ENCODE measurements at regions not wholly inside any gene's neighbourhood (a gene's known extent, or its start where the extent isn't known, plus 50 kb on each side); places are given as distances from the start of the nearest gene placed in this dataset.

DNA sequence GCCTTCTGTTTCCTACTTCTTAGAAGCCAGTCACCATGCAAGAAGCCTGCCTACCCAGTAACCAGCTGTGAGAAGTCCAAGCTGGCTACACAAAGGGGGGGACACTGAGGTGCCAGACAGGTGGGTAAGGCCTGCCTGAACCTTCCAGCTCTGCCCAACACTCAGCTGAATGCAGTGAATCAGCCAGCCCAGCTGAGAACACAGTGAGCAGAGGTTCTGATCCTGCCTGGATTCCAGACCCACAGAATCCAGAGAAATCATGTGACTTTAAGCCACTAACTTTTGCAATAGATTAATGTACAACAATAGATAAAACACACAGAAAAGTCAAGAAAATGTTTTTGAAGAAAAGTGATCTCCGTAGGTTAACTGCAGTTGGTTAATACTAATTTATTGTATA is 151.7 kb downstream of the EFNB2 start:
- intact Hi-C loops (cut with micrococcal nuclease), result no loop called here

DNA sequence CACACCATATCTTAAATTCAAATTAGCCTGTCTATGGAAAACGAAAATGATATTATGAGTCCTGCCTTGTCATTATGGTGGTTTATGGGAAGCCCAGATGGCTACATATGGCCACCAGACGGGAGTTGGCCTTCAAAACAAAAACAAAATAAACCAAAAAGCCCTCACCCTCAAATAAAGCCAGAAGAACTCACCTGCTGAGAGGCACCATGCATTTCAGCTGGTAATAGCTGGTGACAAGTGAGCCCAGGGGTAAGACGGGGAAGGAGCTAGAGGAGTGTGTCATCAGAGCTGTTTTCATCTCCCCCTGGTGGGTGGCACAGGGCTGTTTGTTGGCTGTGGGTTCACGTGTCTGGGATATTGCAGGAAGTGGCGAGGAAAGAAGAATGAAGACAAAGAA is 152.9 kb downstream of the EFNB2 start:
- intact Hi-C loops (cut with micrococcal nuclease), result no loop called here

DNA sequence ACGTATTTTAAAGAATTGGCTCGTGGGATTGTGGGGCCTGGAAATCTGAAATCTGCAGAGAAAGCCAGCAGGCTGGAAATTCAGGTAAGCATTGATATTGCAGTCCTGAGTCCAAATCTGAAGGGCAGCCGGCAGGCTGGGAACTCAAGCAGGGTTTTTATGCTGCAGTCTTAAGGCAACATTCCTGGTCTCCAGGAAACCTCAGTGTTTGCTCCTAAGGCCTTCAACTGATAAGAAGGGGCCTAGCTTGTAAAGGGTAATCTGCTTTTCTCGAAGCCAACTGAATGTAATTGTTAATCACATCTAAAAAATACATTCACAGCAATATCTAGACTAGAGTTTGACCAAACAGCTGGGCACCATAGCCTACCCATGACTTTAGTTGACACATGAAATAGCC is 154.4 kb downstream of the EFNB2 start:
- intact Hi-C loops (cut with micrococcal nuclease), result no loop called here

DNA sequence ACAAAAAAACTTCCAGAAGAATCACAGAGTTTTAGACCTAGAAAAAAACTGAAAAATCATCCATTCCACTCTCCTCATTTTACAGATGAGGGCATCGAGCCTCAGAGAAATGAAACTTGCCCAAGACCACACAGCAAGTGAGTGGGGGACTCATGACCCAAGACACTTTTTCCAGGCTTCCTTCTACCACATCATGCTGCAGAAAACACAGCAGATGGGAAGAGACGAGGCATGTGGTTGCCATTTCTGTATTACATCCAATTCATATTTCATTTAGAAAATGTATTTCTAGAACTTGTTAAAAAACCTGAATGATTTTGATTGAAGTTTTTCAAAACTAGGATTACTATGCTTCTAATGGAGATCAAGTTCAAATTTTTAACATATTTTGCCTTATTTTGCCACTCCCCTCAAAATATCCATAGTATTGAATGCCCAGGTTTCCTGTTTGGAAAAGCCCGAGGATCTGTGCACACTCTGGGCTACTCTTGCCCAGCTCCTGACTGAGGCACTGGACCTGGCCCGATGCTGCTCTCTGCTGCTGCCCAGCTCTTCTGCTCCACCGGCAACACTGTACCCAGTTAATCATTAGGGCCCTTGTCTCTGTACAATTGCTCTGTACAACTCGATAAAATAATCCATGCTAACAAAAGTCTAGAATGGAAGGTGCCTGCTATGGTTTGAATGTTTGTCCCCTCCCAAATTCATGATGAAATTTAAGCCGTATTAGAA is 157.4 kb downstream of the EFNB2 start:
- intact Hi-C loops (cut with micrococcal nuclease), result no loop called here

DNA sequence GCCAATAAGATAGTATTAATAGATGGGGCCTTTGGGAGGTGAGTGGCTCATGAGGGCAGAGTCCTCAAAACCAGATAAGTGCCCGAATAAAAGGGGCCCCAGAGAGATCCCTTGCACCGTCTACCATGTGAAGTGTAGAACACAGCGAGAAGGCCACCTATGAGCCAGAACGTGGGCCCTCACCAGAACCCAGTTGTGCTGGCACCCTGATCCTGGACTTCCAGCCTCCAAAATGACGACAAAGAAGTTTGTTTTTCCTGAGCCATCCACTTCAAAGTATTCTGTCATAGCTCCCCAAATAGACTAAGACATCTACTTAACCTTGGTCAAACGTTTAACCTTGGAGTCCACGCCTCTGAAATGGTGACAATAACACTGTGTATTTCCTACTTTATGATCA is 158.1 kb downstream of the EFNB2 start:
- intact Hi-C loops (cut with micrococcal nuclease), result no loop called here

DNA sequence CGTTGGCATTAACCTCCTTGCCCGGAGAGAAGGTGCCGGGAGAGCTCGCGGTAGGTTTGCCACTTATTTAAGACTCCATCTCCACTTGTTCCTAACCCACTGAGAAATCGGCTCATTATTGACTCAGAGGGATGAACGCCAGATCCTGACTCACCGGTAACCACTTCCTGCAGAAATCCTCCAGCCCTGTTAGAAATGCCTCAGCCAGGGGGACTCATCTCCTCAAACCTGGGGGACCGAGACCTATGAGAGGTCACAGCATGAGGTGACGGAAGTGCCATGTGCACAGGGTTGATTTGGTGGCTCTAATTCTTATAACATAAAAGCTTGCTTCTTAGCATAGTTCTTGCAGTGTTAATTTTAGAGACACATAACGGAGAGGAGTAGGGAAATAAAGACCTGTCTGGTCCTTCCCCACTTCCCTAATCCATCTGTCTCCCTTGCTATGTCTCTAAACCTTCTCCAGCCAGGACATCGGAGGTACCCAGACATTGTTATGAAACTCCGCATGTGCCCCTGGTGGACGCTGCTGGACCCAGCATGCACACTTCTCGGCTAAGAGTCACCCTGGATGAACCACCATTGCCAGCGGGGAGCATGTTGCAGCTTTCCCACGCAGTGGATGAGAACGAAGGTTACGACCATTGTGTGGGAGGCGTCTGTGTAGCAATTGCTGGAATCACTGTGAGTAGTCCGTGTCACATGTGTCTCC is 158.9 kb downstream of the EFNB2 start:
- intact Hi-C loops (cut with micrococcal nuclease), result no loop called here

DNA sequence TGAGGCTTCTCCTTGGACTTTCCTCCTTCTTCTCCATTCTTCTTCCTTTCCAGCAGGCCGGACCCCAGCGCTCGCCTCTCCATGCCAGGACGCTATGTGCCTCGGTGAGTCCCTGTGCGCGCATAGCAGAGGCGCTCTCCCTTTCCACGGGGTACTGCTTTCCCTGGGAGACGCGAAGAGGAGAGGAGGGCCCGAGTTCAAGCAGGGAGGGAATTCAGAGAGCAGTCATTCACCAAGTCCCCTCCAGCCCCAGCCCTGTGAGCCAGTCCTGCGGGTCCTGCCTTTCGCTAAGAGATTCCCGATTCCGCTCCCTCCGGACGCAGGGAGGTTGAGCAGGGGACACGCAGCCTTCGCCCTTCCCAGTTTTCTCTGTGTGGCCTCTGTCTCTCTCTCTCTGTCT is 160.4 kb downstream of the EFNB2 start:
- intact Hi-C loops (cut with micrococcal nuclease), result no loop called here

DNA sequence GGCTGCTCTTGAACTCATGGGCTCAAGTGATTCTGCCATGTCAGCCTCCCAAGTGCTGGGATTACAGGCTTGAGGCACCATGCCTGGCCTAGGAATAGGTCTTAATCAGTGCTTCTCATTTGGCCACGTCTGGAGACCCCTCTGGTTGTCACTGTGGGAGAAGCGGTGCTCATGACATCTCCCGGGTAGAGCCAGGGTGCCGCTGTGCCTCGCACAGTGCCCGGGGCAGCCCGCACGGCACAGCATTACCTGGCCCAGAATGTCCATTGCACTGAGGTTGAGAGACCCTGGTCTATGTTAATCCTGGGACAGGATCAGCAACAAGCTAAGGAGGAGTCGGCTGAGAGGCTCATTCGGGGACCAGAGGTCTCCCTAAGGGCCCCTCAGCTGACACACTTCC is 160.8 kb downstream of the EFNB2 start:
- intact Hi-C loops (cut with micrococcal nuclease), result no loop called here

DNA sequence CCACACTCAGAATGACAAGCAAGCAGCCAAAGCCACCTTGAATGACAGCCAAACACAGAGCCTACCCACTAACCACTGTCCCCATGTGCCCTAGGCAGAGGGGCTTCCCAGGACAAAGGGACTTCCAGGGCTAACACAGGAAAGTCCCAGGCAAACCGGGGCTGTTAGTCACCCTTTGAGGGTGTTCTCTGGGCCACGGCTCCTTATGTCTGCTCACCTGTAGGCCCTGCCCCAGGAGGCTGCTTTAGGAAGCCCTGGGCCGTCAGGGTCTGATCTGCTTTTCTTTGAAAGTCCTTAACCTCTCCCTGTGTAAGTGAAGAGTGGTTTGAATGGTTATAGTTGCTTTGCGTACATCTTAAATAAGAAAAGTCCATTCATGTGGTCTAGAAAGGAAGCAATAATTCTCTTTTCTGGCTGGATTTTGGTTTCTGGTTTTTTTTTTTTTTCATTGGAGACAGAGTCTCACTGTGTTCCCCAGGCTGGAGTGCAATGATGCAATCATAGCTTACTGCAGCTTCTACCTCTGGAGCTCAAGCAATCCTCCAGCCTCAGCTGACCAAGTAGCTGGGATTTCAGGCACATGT is 161.4 kb downstream of the EFNB2 start:
- intact Hi-C loops (cut with micrococcal nuclease), result no loop called here

DNA sequence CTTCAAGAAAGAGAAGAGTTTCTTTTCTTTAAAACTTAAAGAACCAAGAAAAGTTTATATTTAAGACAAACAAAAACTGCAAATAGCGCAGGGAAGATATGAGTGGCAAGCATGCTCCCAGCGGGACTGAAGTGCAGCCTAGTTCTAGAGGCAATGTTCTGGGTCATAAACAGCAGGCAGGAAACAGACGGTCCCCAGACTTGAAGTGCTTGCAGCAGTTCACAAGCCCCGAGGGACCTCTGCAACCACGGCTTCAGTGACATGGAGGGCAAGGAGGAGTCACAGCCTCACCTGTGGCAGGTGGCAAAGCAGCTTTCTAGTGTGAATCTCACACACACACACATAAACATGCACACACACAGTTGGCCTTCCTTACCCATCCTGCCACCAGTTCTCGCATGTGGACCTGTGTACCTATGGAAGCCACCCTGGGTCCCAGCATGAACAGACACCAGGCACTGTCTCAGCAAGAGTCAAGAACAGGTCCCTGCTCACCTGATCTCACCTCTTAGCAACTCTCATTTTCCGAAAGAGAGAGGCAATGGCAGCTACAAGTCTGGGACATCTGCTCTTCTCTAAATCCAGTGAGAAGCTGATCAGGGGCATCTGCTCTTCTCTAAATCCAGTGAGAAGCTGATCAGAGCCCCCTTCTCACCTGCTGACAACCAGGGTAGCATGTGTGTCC is 162.0 kb downstream of the EFNB2 start:
- intact Hi-C loops (cut with micrococcal nuclease), result no loop called here

DNA sequence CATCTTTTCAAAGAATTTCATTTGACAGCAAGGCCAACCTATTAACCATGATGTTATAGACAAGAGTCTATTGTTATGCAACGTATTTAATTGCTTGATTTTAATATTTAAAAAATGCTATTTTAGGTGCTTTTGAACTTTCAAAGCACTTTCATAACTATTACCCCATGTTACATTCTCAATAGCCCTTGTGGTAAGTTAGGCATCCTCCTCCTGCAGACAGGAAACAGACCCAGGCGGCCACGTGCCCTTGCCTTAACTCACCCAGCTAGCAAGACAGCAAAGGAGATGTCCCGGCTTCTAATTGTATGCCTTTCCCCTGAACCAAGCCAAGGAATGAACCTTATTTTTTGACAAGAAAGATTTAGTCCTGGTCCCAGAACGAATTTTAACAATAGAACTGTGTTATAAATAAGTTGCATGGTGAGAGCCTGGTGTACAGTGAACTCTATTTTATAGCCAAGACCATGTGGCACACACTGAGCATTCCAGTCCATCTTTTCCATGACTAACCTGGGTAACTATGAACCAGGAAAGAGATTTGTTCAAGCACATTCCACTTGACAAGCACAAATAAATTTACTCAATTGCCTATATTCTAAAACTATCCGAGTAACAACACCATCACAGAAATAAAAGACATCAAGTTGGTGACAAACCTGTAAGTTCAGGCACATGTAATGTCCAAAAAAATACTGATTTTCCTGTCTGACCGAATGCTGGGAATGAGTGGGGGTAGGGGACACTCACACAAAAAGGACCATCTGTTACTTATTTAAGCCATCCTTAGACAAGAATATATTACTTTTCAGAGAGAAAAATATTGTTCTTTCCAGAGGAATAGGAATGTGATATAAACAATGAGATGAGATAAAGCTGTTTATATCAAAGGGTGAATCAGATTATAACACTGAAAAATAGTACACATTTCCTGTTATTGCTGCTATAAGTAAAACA is 163.0 kb downstream of the EFNB2 start:
- intact Hi-C loops (cut with micrococcal nuclease), result no loop called here

DNA sequence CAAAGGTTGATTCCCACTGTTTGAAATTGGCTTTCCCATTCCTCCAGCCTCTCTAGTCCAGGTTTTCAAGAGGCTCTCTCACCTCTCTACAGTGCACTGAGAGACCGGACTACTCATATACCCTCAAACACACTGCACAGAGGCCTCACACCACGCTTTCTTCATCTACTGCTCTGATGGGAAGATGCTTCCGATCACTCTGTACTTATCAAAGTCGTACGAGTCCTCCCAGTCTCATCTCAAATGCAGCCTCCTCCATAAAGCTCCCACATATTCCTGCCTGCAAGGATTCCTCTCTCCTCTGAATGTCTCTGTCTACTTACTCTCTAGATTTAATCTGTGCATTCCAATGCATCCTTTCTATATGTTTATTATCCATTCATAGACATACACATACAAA is 164.4 kb downstream of the EFNB2 start:
- intact Hi-C loops (cut with micrococcal nuclease), result no loop called here

DNA sequence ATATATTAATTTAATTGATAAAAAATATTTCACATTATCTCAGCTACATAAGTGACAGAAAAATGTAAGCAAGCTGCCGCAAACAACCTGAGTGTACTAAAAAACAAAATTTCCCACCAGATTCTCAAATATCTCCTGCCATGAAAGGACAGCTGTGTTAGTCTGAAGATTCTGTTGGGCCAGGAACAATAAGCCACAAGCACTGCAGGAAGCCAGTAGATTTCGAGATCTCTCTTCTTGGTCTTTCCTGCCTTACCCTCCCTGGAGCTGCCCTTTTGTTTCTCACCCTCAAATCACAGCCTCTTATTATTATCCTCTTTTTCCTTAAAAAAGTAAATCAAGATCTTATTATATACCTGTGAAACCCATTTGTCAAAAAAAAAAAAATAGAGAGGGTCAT is 165.6 kb downstream of the EFNB2 start:
- intact Hi-C loops (cut with micrococcal nuclease), result no loop called here

DNA sequence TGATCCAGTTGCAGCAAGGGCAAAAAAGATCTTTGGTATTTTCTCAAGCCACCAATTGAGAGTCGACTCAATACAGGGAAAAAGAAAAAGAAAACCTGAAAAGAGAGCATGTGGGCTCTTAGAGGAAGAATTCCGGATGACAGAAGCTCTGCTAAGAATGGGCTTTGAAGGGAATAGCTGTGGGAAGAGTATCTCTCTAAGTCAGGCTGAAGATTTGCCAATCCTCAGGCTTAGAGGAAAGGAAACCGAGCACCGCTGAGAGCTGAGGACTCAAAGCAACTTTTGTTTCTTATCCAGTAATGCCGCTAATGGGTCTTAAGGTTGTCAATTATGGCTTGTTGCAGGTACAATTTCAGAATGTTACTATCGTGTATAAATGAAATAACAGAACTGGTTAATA is 166.4 kb downstream of the EFNB2 start:
- intact Hi-C loops (cut with micrococcal nuclease), result no loop called here

DNA sequence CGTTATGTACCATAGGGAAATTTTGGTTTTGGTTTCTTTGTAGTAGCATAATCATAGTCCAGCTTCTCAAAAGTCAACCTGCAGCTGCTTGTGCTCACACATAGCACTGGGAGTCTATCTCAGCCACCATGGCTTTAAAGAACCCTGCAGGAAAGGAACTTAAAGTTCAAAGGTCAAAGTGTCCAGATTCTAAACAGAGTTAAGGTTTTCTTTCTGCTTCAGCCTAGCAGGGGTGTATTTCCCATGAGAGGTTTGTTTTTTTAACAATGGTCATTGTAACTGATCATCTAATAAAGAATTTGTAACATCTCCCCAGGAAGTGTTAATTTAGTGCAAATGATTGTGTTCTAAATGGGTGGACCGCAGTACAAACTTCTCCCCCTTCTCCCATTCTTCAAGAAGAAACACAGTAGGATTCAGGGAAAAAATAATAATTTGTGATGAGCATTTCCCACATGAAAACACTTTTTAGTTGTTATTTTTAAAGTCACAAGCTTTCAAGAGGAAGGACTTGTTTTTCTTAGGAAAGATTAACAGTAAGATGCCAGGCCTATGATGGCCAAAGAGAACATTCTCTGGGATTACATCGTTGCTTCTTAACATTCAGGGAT is 168.0 kb downstream of the EFNB2 start:
- intact Hi-C loops (cut with micrococcal nuclease), result no loop called here

DNA sequence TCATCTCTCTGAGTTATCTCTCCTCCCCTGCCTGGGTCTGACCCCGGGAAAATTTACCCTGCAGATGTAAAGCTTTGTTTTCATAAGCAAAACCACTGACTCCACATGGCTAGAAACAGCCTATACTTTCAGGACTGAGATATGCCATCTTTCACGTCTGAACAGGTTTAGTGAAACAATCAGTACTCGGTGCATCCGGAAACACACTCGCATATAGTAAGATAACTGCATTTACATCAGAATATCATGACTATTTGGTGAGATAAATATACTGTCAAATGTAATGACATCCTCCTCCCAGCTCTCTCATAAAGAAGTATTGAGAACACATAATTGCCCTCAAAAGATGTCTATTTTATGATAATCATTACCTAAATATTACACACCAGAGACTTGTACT is 172.8 kb downstream of the EFNB2 start:
- intact Hi-C loops (cut with micrococcal nuclease), result no loop called here

DNA sequence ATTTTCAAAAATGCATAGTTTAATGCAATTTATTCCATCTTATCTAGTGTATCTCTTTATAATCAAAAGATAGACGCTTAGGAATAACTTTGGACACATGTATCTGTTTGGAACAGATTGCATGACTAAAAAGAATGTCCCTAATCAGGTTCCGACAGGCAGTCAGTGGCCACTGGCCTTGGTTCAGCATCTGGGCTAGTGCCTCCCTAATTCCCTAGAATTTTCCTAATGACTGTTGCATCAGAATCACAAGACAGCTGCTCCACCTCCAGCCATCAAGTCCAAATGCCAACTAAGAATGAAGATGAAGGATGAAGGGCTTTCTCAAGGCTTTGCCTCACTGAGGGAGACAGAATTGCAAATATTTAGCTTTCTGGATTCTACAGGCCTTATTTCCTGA is 173.8 kb downstream of the EFNB2 start:
- intact Hi-C loops (cut with micrococcal nuclease), result no loop called here

DNA sequence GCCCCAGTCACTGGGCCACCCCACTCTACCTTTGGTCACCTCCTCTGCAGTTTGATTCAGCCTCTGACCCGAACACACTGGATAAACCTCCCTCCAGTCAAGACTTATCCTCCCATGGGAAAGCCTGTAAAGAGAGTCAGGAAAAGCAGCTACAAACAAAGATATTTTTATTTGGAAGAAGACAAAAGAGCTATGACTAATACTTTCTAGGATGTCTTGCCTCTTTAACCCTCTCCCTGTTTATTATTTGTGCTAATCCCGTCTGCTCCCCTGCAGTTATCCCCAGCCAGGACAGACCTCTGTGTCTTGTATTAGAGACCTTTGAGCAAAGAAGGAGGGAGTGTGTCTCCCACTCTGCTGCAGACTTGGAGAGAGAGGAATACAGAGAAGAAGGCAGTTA is 178.3 kb downstream of the EFNB2 start:
- intact Hi-C loops (cut with micrococcal nuclease), result no loop called here

DNA sequence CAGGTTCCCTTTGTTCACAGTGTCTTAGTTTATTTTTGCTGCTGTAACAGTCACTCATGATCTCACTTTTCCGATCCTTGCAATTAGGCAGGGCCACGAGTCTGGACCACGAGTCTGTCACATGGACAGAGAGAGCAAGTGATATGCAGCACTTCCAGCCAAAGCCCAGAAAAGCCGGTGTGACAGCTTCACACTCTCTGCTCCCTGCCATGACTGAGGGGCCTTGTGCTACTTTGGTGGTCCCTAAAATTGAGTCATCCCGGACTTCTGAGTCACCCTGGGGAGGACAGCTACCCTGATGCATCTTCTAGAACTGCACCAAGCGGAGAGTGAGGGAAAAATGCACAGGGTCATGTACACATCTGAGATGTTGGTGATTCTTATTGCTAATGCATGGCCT is 179.6 kb downstream of the EFNB2 start:
- intact Hi-C loops (cut with micrococcal nuclease), result no loop called here

DNA sequence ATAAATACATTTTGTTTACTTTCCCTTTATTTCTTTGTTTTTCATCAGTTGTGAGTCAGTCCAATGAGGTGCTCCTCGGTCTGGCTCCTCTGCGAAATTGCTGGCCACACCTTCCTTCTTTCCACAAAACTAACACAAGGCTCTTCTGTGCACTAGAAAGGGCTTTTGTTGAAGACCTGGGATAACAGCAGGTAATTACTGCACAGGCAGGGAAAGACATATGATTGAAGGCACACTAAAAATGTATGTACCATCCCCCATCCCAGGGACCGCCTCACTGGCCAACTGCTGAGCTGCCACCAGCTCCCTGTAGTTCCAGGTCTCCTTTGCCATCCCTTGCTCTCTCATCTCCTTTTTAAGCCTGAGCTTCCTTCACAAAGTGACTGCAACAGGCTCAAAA is 180.5 kb downstream of the EFNB2 start:
- intact Hi-C loops (cut with micrococcal nuclease), result no loop called here

DNA sequence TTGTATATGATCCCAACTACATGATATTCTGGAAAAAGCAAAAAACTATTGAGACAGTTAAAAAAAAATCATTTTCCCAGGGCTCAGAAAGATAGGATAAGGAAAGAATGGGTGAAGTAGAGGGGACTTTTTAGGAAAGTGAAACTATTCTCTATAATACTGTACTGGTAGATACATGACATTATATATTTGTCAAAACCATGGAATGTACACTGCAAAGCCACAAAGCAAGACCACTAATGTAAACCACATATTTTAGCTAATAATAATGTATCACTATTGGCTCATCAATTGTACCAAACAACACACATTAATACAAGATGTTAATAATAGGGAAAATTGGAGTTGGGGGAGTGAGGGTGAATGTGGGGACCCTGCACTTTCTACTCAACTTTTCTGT is 182.6 kb downstream of the EFNB2 start:
- intact Hi-C loops (cut with micrococcal nuclease), result no loop called here
